OCI-LY7 (cell line): ENCODE measurements at regions not wholly inside any gene's neighbourhood (a gene's known extent, or its start where the extent isn't known, plus 50 kb on each side); places are given as distances from the start of the nearest gene placed in this dataset.

Experiments
- BruUV-seq: library from RNA; stranded (reverse); fragments of 400-500 nt; replicated peaks from 2 replicates; lab custom pipeline; 2021; lab: Mats Ljungman, UMichigan
- CTCF ChIA-PET: fragments of 300-600 bp; sonication (Branson Sonifier 250); formaldehyde crosslinking; loops from one replicate; lab custom pipeline; 2022; ENCODE audit warnings: antibody characterized with exemption; ENCODE audit not compliant: unreplicated experiment; lab: Charles Lee
- POLR2A ChIA-PET: fragments of 300-600 bp; sonication (Branson Sonifier 250); formaldehyde crosslinking; loops from one replicate; lab custom pipeline; 2022; ENCODE audit warnings: antibody characterized with exemption; lab: Charles Lee
- DNase-seq: peaks from one replicate; pipeline ENCODE4 v3.0.0-alpha.2; 2015; ENCODE audit warnings: low spot score
- H2AFZ ChIP-seq: fragments of 200-600 bp; sonication (generic), shearing (Covaris generic); 2 replicates; pipeline ENCODE4 v1.6.1; 2014; ENCODE audit warnings: mild to moderate bottlenecking, antibody characterized with exemption, low read length, moderate library complexity
- H3K27ac ChIP-seq: fragments of 200-600 bp; sonication (generic); 2 replicates; pipeline ENCODE4 v1.5.1; 2014; ENCODE audit warnings: mixed run types, low read depth, mild to moderate bottlenecking, moderate library complexity, low read length, inconsistent platforms; ENCODE audit not compliant: poor library complexity, severe bottlenecking
- H3K36me3 ChIP-seq: fragments of 200-600 bp; sonication (generic); 2 replicates; pipeline ENCODE4 v1.6.1; 2014; ENCODE audit warnings: mild to moderate bottlenecking, antibody characterized with exemption, low read length, moderate library complexity, mixed read lengths; ENCODE audit not compliant: insufficient read depth
- H3K4me1 ChIP-seq: fragments of 200-600 bp; sonication (generic); 2 replicates; pipeline ENCODE4 v1.5.1; 2014; ENCODE audit warnings: mild to moderate bottlenecking, low read length; ENCODE audit not compliant: insufficient read depth, poor library complexity, severe bottlenecking
- H3K4me2 ChIP-seq: fragments of 200-600 bp; sonication (generic); 2 replicates; pipeline ENCODE4 v1.6.1; 2014; ENCODE audit warnings: mild to moderate bottlenecking, low read length
- H3K4me3 ChIP-seq: fragments of 200-600 bp; sonication (generic); 2 replicates; pipeline ENCODE4 v1.5.1; 2014; ENCODE audit warnings: mild to moderate bottlenecking, low read depth, low read length; ENCODE audit not compliant: poor library complexity, severe bottlenecking
- H3K79me2 ChIP-seq: fragments of 200-600 bp; sonication (generic); 2 replicates; pipeline ENCODE4 v1.6.1; 2016; ENCODE audit warnings: low read depth, mild to moderate bottlenecking, low read length, moderate library complexity, mixed read lengths; ENCODE audit not compliant: insufficient read depth
- H3K9me2 ChIP-seq: fragments of 200-600 bp; sonication (generic); 2 replicates; pipeline ENCODE4 v1.6.1; 2016; ENCODE audit warnings: mild to moderate bottlenecking, low read length, mixed read lengths; ENCODE audit not compliant: insufficient read depth
- H3K9me3 ChIP-seq: fragments of 200-600 bp; sonication (generic); 2 replicates; pipeline ENCODE4 v1.6.1; 2014; ENCODE audit warnings: mild to moderate bottlenecking, mixed run types, low read length, mixed read lengths
- H4K20me1 ChIP-seq: fragments of 200-600 bp; sonication (generic); 2 replicates; pipeline ENCODE4 v1.6.1; 2014; ENCODE audit warnings: mild to moderate bottlenecking, antibody characterized with exemption, low read length, moderate library complexity, mixed read lengths; ENCODE audit not compliant: insufficient read depth
- CTCF ChIP-seq: fragments of 200-600 bp; sonication (generic); conservative IDR thresholded peaks from 2 replicates; pipeline ENCODE4 v1.5.1; 2014; ENCODE audit warnings: mild to moderate bottlenecking, antibody characterized with exemption, low read length, moderate library complexity, mixed read lengths
- EZH2phosphoT487 ChIP-seq: fragments of 200-600 bp; sonication (generic); IDR thresholded peaks from 2 replicates; pipeline ENCODE4 v1.6.1; 2018; ENCODE audit warnings: low read depth, borderline replicate concordance, mild to moderate bottlenecking, mixed run types, antibody characterized with exemption, low read length, moderate library complexity, mixed read lengths
- intact Hi-C: fragments of 100-400 bp; cut with micrococcal nuclease; formaldehyde crosslinking; loops from one replicate; pipeline ENCODE4 v1.10.0; 2022; ENCODE audit not compliant: unreplicated experiment

GRCh38 chr1:22317920-22318243, 133.8 kb upstream of the ZBTB40 start:
- H3K79me2 ChIP-seq: no peaks in the 10 kb centered on the region
- no peak overlapping the region for H3K27ac ChIP-seq
- no peaks in the 10 kb centered on the region for H3K36me3 ChIP-seq
- no peak overlapping the region for H3K4me2 ChIP-seq
- no peak overlapping the region for H2AFZ ChIP-seq
- no peaks in the 10 kb centered on the region for H3K4me1 ChIP-seq
- H4K20me1 ChIP-seq: no peaks in the 10 kb centered on the region
- H3K9me3 ChIP-seq: no peaks in the 10 kb centered on the region
- no TSS peak for BruUV-seq
- DNase-seq: no peak
- intact Hi-C loops: no loop called here
- ChIA-PET POLR2A (no interaction called here), CTCF (no interaction called here)
- TF ChIP-seq EZH2phosphoT487: no peak
- TF ChIP-seq CTCF: no peak
- H3K9me2 ChIP-seq: no peaks in the 10 kb centered on the region
- no peak overlapping the region for H3K4me3 ChIP-seq

GRCh38 chr1:22318279-22318981, 133.2 kb upstream of the ZBTB40 start:
- H2AFZ ChIP-seq: no peak overlapping the region
- no peaks in the 10 kb centered on the region for H3K4me1 ChIP-seq
- TF ChIP-seq CTCF (no peak), EZH2phosphoT487 (no peak)
- H3K79me2 ChIP-seq: no peaks in the 10 kb centered on the region
- no peak for DNase-seq
- no peak overlapping the region for H3K4me2 ChIP-seq
- H3K9me2 ChIP-seq: no peaks in the 10 kb centered on the region
- H3K9me3 ChIP-seq: no peaks in the 10 kb centered on the region
- no peak overlapping the region for H3K27ac ChIP-seq
- ChIA-PET CTCF (no interaction called here), POLR2A (no interaction called here)
- H3K4me3 ChIP-seq: no peak overlapping the region
- H4K20me1 ChIP-seq: no peaks in the 10 kb centered on the region
- intact Hi-C loops: no loop called here
- BruUV-seq: no TSS peak
- H3K36me3 ChIP-seq: no peaks in the 10 kb centered on the region

GRCh38 chr1:22319608-22320007, 132.0 kb upstream of the ZBTB40 start:
- DNase-seq: no peak
- no TSS peak for BruUV-seq
- POLR2A ChIA-PET: interaction anchor here (1.1 kb wide), 1 partner anchor 32 kb away, joined by 3 read pairs; no protein-coding TSS in a partner anchor
- TF ChIP-seq CTCF: no peak
- no peak for TF ChIP-seq EZH2phosphoT487
- intact Hi-C loops: no loop called here
- H3K9me2 ChIP-seq: no peaks in the 10 kb centered on the region
- H3K4me3 ChIP-seq: no peak overlapping the region
- CTCF ChIA-PET: no interaction called here
- H2AFZ ChIP-seq: no peak overlapping the region
- H3K79me2 ChIP-seq: no peaks in the 10 kb centered on the region
- H3K36me3 ChIP-seq: no peaks in the 10 kb centered on the region
- H3K9me3 ChIP-seq: no peaks in the 10 kb centered on the region
- no peak overlapping the region for H3K27ac ChIP-seq
- no peak overlapping the region for H3K4me2 ChIP-seq
- no peaks in the 10 kb centered on the region for H3K4me1 ChIP-seq
- H4K20me1 ChIP-seq: no peaks in the 10 kb centered on the region
